BE2C (cell line): ENCODE measurements at regions not wholly inside any gene's neighbourhood (a gene's known extent, or its start where the extent isn't known, plus 50 kb on each side); places are given as distances from the start of the nearest gene placed in this dataset.
"Not testable (repeated sequence)": the region's sequence is repeated elsewhere in the genome, so short reads cannot be mapped to it uniquely, and the experiment has no call there.

ENCODE experiments used
- DNase-seq: peaks from one replicate; pipeline ENCODE4 v3.0.0-alpha.2; 2020
- H3K27me3 ChIP-seq: fragments of 250-450 bp; sonication (Bioruptor Pico); 2 replicates; pipeline ENCODE4 v1.5.1; 2020; ENCODE audit warnings: mild to moderate bottlenecking
- H3K36me3 ChIP-seq: fragments of 250-450 bp; sonication (Bioruptor Pico); 2 replicates; pipeline ENCODE4 v1.5.1; 2020; ENCODE audit warnings: mild to moderate bottlenecking
- H3K4me1 ChIP-seq: fragments of 250-450 bp; sonication (Bioruptor Pico); 2 replicates; pipeline ENCODE4 v1.5.1; 2020
- H3K4me3 ChIP-seq: 2 replicates; pipeline ENCODE4 v1.5.1; 2011; ENCODE audit warnings: low read depth, low read length
- H3K9me3 ChIP-seq: fragments of 250-450 bp; sonication (Bioruptor Pico); 2 replicates; pipeline ENCODE4 v1.5.1; 2020
- CTCF ChIP-seq: IDR thresholded peaks from 2 replicates; pipeline ENCODE4 v1.5.1; 2012; ENCODE audit warnings: mild to moderate bottlenecking, low read depth, low read length

- H3K4me3 ChIP-seq: no peak overlapping the region
- H3K27me3 ChIP-seq: no peaks in the 10 kb centered on the region
- H3K9me3 ChIP-seq: no peaks in the 10 kb centered on the region
- DNase-seq: no peak
- H3K36me3 ChIP-seq: no peaks in the 10 kb centered on the region
- H3K4me1 ChIP-seq: no peaks in the 10 kb centered on the region
- no peak for TF ChIP-seq CTCF
Measured at GRCh38 chr5:20331826-20332225, 343.8 kb upstream of the CDH18 start.

- no peaks in the 10 kb centered on the region for H3K36me3 ChIP-seq
- no peaks in the 10 kb centered on the region for H3K9me3 ChIP-seq
- H3K4me1 ChIP-seq: no peaks in the 10 kb centered on the region; the same call in 1 of the 2 replicates
- H3K27me3 ChIP-seq: no peaks in the 10 kb centered on the region
- no peak for DNase-seq
- no peak overlapping the region for H3K4me3 ChIP-seq
- TF ChIP-seq CTCF: no peak
Measured at GRCh38 chr5:20323323-20323722, 335.3 kb upstream of the CDH18 start.

- Histone ChIP-seq H3K27me3 (no peaks in the 10 kb centered on the region), H3K36me3 (no peaks in the 10 kb centered on the region), H3K9me3 (peaks cover 3% of the 10 kb centered on the region; the same call in 1 of the 2 replicates), H3K4me3 (no peak overlapping the region), H3K4me1 (no peaks in the 10 kb centered on the region)
- no peak for TF ChIP-seq CTCF
- DNase-seq: no peak
Measured at GRCh38 chr5:20307391-20307790, 319.4 kb upstream of the CDH18 start.

GRCh38 chr5:20305463-20305862, 317.5 kb upstream of the CDH18 start:
- Histone ChIP-seq H3K4me1 (no peaks in the 10 kb centered on the region), H3K9me3 (no peaks in the 10 kb centered on the region), H3K36me3 (no peaks in the 10 kb centered on the region), H3K4me3 (no peak overlapping the region), H3K27me3 (no peaks in the 10 kb centered on the region)
- no peak for DNase-seq
- TF ChIP-seq CTCF: no peak

GRCh38 chr5:20304570-20304969, 316.6 kb upstream of the CDH18 start:
- not testable (repeated sequence) for H3K36me3 ChIP-seq, DNase-seq, H3K27me3 ChIP-seq, H3K4me1 ChIP-seq, H3K4me3 ChIP-seq, H3K9me3 ChIP-seq

- no peaks in the 10 kb centered on the region for H3K9me3 ChIP-seq
- no peak for TF ChIP-seq CTCF
Measured at GRCh38 chr5:20300110-20300509, 312.1 kb upstream of the CDH18 start.

GRCh38 chr5:20294696-20295095, 306.7 kb upstream of the CDH18 start:
- no peak for TF ChIP-seq CTCF
- no peaks in the 10 kb centered on the region for H3K36me3 ChIP-seq
- H3K9me3 ChIP-seq: no peaks in the 10 kb centered on the region
- H3K27me3 ChIP-seq: no peaks in the 10 kb centered on the region
- no peak overlapping the region for H3K4me3 ChIP-seq
- H3K4me1 ChIP-seq: no peaks in the 10 kb centered on the region
- DNase-seq: no peak

More at GRCh38 chr5:20300110-20300509, 312.1 kb upstream of the CDH18 start:
- DNase-seq: no peak
- H3K27me3 ChIP-seq: no peaks in the 10 kb centered on the region
- H3K4me3 ChIP-seq: no peak overlapping the region
- H3K4me1 ChIP-seq: no peaks in the 10 kb centered on the region
- H3K36me3 ChIP-seq: no peaks in the 10 kb centered on the region
